H1 (cell line): ENCODE measurements at regions not wholly inside any gene's neighbourhood (a gene's known extent, or its start where the extent isn't known, plus 50 kb on each side); places are given as distances from the start of the nearest gene placed in this dataset.

Experiments used
- CTCF ChIA-PET: fragments of 300-600 bp; sonication (Branson Sonifier 250); formaldehyde crosslinking; loops from one replicate; lab custom pipeline; 2021; ENCODE audit not compliant: partially characterized antibody; lab: Charles Lee
- POLR2A ChIA-PET: fragments of 300-600 bp; sonication (Branson Sonifier 250); formaldehyde crosslinking; loops from one replicate; lab custom pipeline; 2021; ENCODE audit warnings: inconsistent platforms; ENCODE audit not compliant: partially characterized antibody; lab: Charles Lee
- DNase-seq, 2 experiments: peaks; one replicate each; pipeline versions ENCODE4 v3.0.0 to v3.0.0-alpha.2; 2010 to 2022; ENCODE audit warnings: low spot score in 2 of 2, low read depth in 1 of 2, mixed read lengths in 1 of 2
- FAIRE-seq: peaks from 2 replicates; lab custom pipeline; 2011; peaks lifted over from hg19 to GRCh38; lab: Jason Lieb, UNC
- H2AFZ ChIP-seq: 2 replicates; pipeline ENCODE4 v1.8.1; 2012; ENCODE audit warnings: low read length, inconsistent platforms
- H2AK5ac ChIP-seq: 2 replicates; pipeline ENCODE4 v1.6.1; 2013; ENCODE audit warnings: low read depth, low read length
- H2BK120ac ChIP-seq: replicated peaks from 2 replicates; pipeline ENCODE3; 2013; ENCODE audit warnings: low read depth, low read length, inconsistent platforms
- H2BK12ac ChIP-seq: 2 replicates; pipeline ENCODE4 v1.6.1; 2013; ENCODE audit warnings: low read depth, low read length
- H2BK15ac ChIP-seq: 2 replicates; pipeline ENCODE4 v1.6.1; 2013; ENCODE audit warnings: low read length
- H2BK20ac ChIP-seq: 2 replicates; pipeline ENCODE4 v1.6.1; 2013; ENCODE audit warnings: low read length
- H2BK5ac ChIP-seq: 2 replicates; pipeline ENCODE4 v1.6.1; 2013; ENCODE audit warnings: low read depth, low read length
- H3K14ac ChIP-seq: 2 replicates; pipeline ENCODE4 v1.6.1; 2013; ENCODE audit warnings: inconsistent platforms; ENCODE audit not compliant: insufficient read length
- H3K18ac ChIP-seq: 2 replicates; pipeline ENCODE4 v1.6.1; 2013; ENCODE audit warnings: low read length; ENCODE audit errors: extremely low read depth
- H3K23ac ChIP-seq: 2 replicates; pipeline ENCODE4 v1.6.1; 2013; ENCODE audit warnings: inconsistent platforms; ENCODE audit not compliant: insufficient read length
- H3K23me2 ChIP-seq: 2 replicates; pipeline ENCODE4 v1.6.1; 2013; ENCODE audit warnings: low read depth, low read length
- H3K27ac ChIP-seq: 2 replicates; pipeline ENCODE4 v1.6.1; 2011; ENCODE audit warnings: low read depth, low read length, inconsistent platforms
- H3K27me3 ChIP-seq, 4 experiments: replicated peaks in 1 of 4; 1 replicate in 1 of 4; 2 replicates in 3 of 4; pipeline versions ENCODE4 v1.6.1 to v1.8.1; 2011 to 2013; ENCODE audit warnings: low read length in 3 of 4, mild to moderate bottlenecking in 3 of 4, inconsistent platforms in 2 of 4, mixed read lengths in 2 of 4, moderate library complexity in 1 of 4; ENCODE audit not compliant: control insufficient read depth in 3 of 4, insufficient read depth in 3 of 4; ENCODE audit errors: extremely low read depth in 1 of 4
- H3K36me3 ChIP-seq, 4 experiments: 2 replicates each; pipeline versions ENCODE4 v1.6.1 to v1.8.1; 2011 to 2013; ENCODE audit warnings: mild to moderate bottlenecking in 4 of 4, low read length in 3 of 4, moderate library complexity in 2 of 4, control low read depth in 1 of 4, inconsistent platforms in 1 of 4; ENCODE audit not compliant: insufficient read depth in 4 of 4, control insufficient read depth in 2 of 4
- H3K4ac ChIP-seq: replicated peaks from 2 replicates; pipeline ENCODE3; 2013; ENCODE audit warnings: low read length, low read depth, mixed read lengths, inconsistent platforms; ENCODE audit not compliant: insufficient read length
- H3K4me1 ChIP-seq, 4 experiments: replicated peaks in 1 of 4; 1 replicate in 1 of 4; 2 replicates in 3 of 4; pipeline versions ENCODE4 v1.6.1 to v1.8.1; 2011 to 2013; ENCODE audit warnings: low read length in 3 of 4, inconsistent platforms in 2 of 4, mixed read lengths in 1 of 4; ENCODE audit not compliant: insufficient read depth in 4 of 4, control insufficient read depth in 3 of 4
- H3K4me2 ChIP-seq, 2 experiments: 2 replicates each; pipeline versions ENCODE4 v1.6.1 to v1.8.1; 2011 to 2013; ENCODE audit warnings: low read depth in 2 of 2, low read length in 2 of 2, control low read depth in 1 of 2, inconsistent platforms in 1 of 2, mild to moderate bottlenecking in 1 of 2; ENCODE audit not compliant: insufficient read depth in 1 of 2
- H3K4me3 ChIP-seq, 4 experiments: fragments of 200-600, 300-600 bp in 1 of 4; sonication (generic), shearing (Covaris generic), sonication (Bioruptor Twin) in 1 of 4; 2 replicates each; pipeline versions ENCODE4 v1.5.1 to v1.8.1; 2011 to 2016; ENCODE audit warnings: low read length in 4 of 4, low read depth in 3 of 4, control low read depth in 2 of 4, inconsistent platforms in 2 of 4, mild to moderate bottlenecking in 2 of 4, mixed read lengths in 1 of 4, moderate library complexity in 1 of 4; ENCODE audit not compliant: insufficient read depth in 2 of 4; ENCODE audit errors: extremely low read depth in 1 of 4
- H3K56ac ChIP-seq: replicated peaks from 2 replicates; pipeline ENCODE3; 2013; ENCODE audit warnings: low read depth, mild to moderate bottlenecking, mixed read lengths, low read length, inconsistent platforms; ENCODE audit not compliant: insufficient read length
- H3K79me1 ChIP-seq: 2 replicates; pipeline ENCODE4 v1.6.1; 2013; ENCODE audit warnings: low read depth, low read length, control low read depth
- H3K79me2 ChIP-seq, 2 experiments: 2 replicates each; pipeline versions ENCODE4 v1.6.1 to v1.8.1; 2012 to 2013; ENCODE audit warnings: low read length in 2 of 2, mild to moderate bottlenecking in 2 of 2, inconsistent platforms in 1 of 2; ENCODE audit not compliant: insufficient read depth in 2 of 2, control insufficient read depth in 1 of 2
- H3K9ac ChIP-seq, 4 experiments: replicated peaks in 1 of 4; 1 replicate in 1 of 4; 2 replicates in 3 of 4; pipeline versions ENCODE4 v1.6.1 to v1.8.1; 2011 to 2013; ENCODE audit warnings: low read depth in 3 of 4, low read length in 3 of 4, control low read depth in 2 of 4, mild to moderate bottlenecking in 2 of 4, moderate library complexity in 2 of 4, inconsistent platforms in 1 of 4; ENCODE audit errors: extremely low read depth in 1 of 4
- H3K9me3 ChIP-seq, 2 experiments: 2 replicates each; pipeline versions ENCODE4 v1.6.1 to v1.8.1; 2012 to 2013; ENCODE audit warnings: mild to moderate bottlenecking in 2 of 2, moderate library complexity in 2 of 2, control low read depth in 1 of 2, inconsistent platforms in 1 of 2, low read depth in 1 of 2, low read length in 1 of 2, mixed read lengths in 1 of 2; ENCODE audit not compliant: insufficient read depth in 2 of 2
- H4K20me1 ChIP-seq, 2 experiments: replicated peaks in 1 of 2; 2 replicates each; pipeline versions ENCODE3 to v1.8.1; 2011 to 2013; ENCODE audit warnings: inconsistent platforms in 2 of 2, low read length in 2 of 2, mild to moderate bottlenecking in 1 of 2; ENCODE audit not compliant: insufficient read depth in 2 of 2, control insufficient read depth in 1 of 2
- H4K5ac ChIP-seq: 2 replicates; pipeline ENCODE4 v1.6.1; 2013; ENCODE audit warnings: low read length, low read depth, mixed read lengths, inconsistent platforms; ENCODE audit not compliant: insufficient read length
- H4K8ac ChIP-seq: 2 replicates; pipeline ENCODE4 v1.8.0; 2013; ENCODE audit warnings: mild to moderate bottlenecking, moderate library complexity, low read length, inconsistent platforms; ENCODE audit not compliant: insufficient read depth; ENCODE audit errors: extremely low read depth
- H4K91ac ChIP-seq: replicated peaks from 2 replicates; pipeline ENCODE3; 2013; ENCODE audit warnings: low read length, mixed read lengths, inconsistent platforms; ENCODE audit not compliant: insufficient read length
- ASH2L ChIP-seq: fragments of 200-600, 300-600 bp; sonication (generic); IDR thresholded peaks from one replicate; pipeline ENCODE4 v1.7.1; 2017; ENCODE audit warnings: low read length
- BACH1 ChIP-seq: IDR thresholded peaks from 2 replicates; pipeline ENCODE4 v1.6.1; 2012; ENCODE audit warnings: low read length, improper control_type of control experiment
- BRCA1 ChIP-seq: IDR thresholded peaks from 2 replicates; pipeline ENCODE4 v1.6.1; 2012; ENCODE audit warnings: low read depth, low read length, improper control_type of control experiment
- CHD2 ChIP-seq: IDR thresholded peaks from 2 replicates; pipeline ENCODE4 v1.6.1; 2012; ENCODE audit warnings: low read length, improper control_type of control experiment
- CTBP2 ChIP-seq: IDR thresholded peaks from 2 replicates; pipeline ENCODE4 v1.7.0; 2011; ENCODE audit warnings: borderline replicate concordance, mild to moderate bottlenecking, moderate library complexity, mixed read lengths, low read length; ENCODE audit not compliant: insufficient read depth, insufficient read length
- FOSL1 ChIP-seq: IDR thresholded peaks from 2 replicates; pipeline ENCODE4 v1.6.1; 2011; ENCODE audit warnings: mild to moderate bottlenecking, low read depth, low read length, moderate library complexity; ENCODE audit not compliant: insufficient read depth
- GABPA ChIP-seq: IDR thresholded peaks from 2 replicates; pipeline ENCODE4 v1.6.1; 2011; ENCODE audit warnings: mild to moderate bottlenecking, low read length, moderate library complexity, borderline replicate concordance; ENCODE audit not compliant: insufficient read depth
- GTF2F1 ChIP-seq: IDR thresholded peaks from 2 replicates; pipeline ENCODE4 v1.6.1; 2012; ENCODE audit warnings: low read depth, low read length, improper control_type of control experiment, borderline replicate concordance
- HDAC2 ChIP-seq, 2 experiments: fragments of 300-600 bp in 1 of 2; sonication (generic) in 1 of 2; IDR thresholded peaks; 2 replicates each; pipeline ENCODE4 v1.6.1; 2011 to 2012; ENCODE audit warnings: low read depth in 2 of 2, low read length in 2 of 2, mild to moderate bottlenecking in 2 of 2, moderate library complexity in 2 of 2, borderline replicate concordance in 1 of 2, inconsistent platforms in 1 of 2
- SP1 ChIP-seq: IDR thresholded peaks from 2 replicates; pipeline ENCODE4 v1.6.1; 2011; ENCODE audit warnings: low read depth, low read length
- SP2 ChIP-seq: IDR thresholded peaks from 2 replicates; pipeline ENCODE4 v1.6.1; 2012; ENCODE audit warnings: mild to moderate bottlenecking, low read length, inconsistent platforms
- SUZ12 ChIP-seq: fragments of 200-600 bp; sonication (generic); IDR thresholded peaks from 2 replicates; pipeline ENCODE4 v1.6.1; 2012; ENCODE audit warnings: mild to moderate bottlenecking, inconsistent platforms, low read length, moderate library complexity, mixed read lengths
- TAF7 ChIP-seq: optimal IDR thresholded peaks from 2 replicates; pipeline ENCODE3; 2011; ENCODE audit warnings: low read depth, mild to moderate bottlenecking, inconsistent platforms, low read length, moderate library complexity, borderline replicate concordance
- TCF12 ChIP-seq: IDR thresholded peaks from 2 replicates; pipeline ENCODE4 v1.6.1; 2011; ENCODE audit warnings: low read depth, mild to moderate bottlenecking, low read length
- WGBS, 2 experiments: shearing (Covaris generic) in 1 of 2; methylation state at CpG; one replicate each; pipeline versions ENCODE4 v1.1.6 to v1.1.7; 2013 to 2015; ENCODE audit warnings: low lambda C conversion rate in 2 of 2, mixed read lengths in 2 of 2, inconsistent platforms in 1 of 2, low coverage in 1 of 2, missing lambda C conversion rate in 1 of 2; ENCODE audit not compliant: insufficient replicate concordance in 2 of 2, insufficient coverage in 1 of 2, insufficient read length in 1 of 2; ENCODE audit errors: extremely low coverage in 1 of 2, missing lambda C conversion rate in 1 of 2; 5-methylcytosine and 5-hydroxymethylcytosine counted together
- TF ChIP-seq, protein P1 (sequence below): IDR thresholded peaks from 2 replicates; pipeline ENCODE4 v1.6.1; 2012; ENCODE audit warnings: inconsistent platforms

GRCh38 chr13:33679658-33680012 is 138.3 kb upstream of the RFC3 start:
- Histone ChIP-seq H4K91ac (no peak overlapping the region), H3K4me1 (no peaks in the 10 kb centered on the region; a peak in 1 of 7 replicates), H4K20me1 (no peaks in the 10 kb centered on the region), H2BK120ac (no peak overlapping the region), H3K4ac (no peak overlapping the region), H3K18ac (no peak overlapping the region), H3K79me2 (no peaks in the 10 kb centered on the region), H2BK12ac (no peak overlapping the region), H3K36me3 (no peaks in the 10 kb centered on the region), H2AK5ac (no peak overlapping the region), H3K9ac (no peak overlapping the region), H3K27ac (no peak overlapping the region), H3K4me2 (no peak overlapping the region), H2BK20ac (no peak overlapping the region), H3K56ac (no peak overlapping the region), H3K23me2 (no peaks in the 10 kb centered on the region), H2AFZ (no peak overlapping the region), H3K9me3 (peaks cover 0 to 8% of the 10 kb centered on the region in 2 experiments; a peak in 2 of 4 replicates), H3K4me3 (no peak overlapping the region), H3K79me1 (no peaks in the 10 kb centered on the region), H4K5ac (no peak overlapping the region), H4K8ac (no peak overlapping the region), H2BK15ac (no peak overlapping the region), H3K14ac (no peak overlapping the region), H3K27me3 (no peaks in the 10 kb centered on the region; a peak in 1 of 7 replicates), H3K23ac (no peak overlapping the region), H2BK5ac (no peak overlapping the region)
- no peak for DNase-seq
- ChIA-PET POLR2A (no interaction called here), CTCF (interaction anchor here (0.5 to 1.6 kb wide), 2 partner anchors 56 to 137 kb away, joined by 3 to 4 read pairs; no protein-coding TSS in a partner anchor)
- WGBS, 2 experiments: 81% methylated on average over 1 of the region's 1 CpG; no CpG with 5 or more reads in 1 of the 2 experiments
- no peak for FAIRE-seq
- TF ChIP-seq GABPA (no peak), TAF7 (no peak), BRCA1 (no peak), ASH2L (no peak), SP1 (no peak), GTF2F1 (no peak), FOSL1 (no peak), HDAC2 (IDR thresholded peaks at IDR 0.05; ENCODE audit: borderline replicate concordance in 1 of 2, low read depth in 2 of 2, low read length in 2 of 2) (no peak), TCF12 (no peak), BACH1 (no peak), SUZ12 (no peak), SP2 (no peak), CHD2 (no peak), CTBP2 (no peak)
- TF ChIP-seq, protein P1, sequence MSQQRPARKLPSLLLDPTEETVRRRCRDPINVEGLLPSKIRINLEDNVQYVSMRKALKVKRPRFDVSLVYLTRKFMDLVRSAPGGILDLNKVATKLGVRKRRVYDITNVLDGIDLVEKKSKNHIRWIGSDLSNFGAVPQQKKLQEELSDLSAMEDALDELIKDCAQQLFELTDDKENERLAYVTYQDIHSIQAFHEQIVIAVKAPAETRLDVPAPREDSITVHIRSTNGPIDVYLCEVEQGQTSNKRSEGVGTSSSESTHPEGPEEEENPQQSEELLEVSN: no peak
